GM23248 (cell line): ENCODE measurements at regions not wholly inside any gene's neighbourhood (a gene's known extent, or its start where the extent isn't known, plus 50 kb on each side); places are given as distances from the start of the nearest gene placed in this dataset.

Source experiments
- DNase-seq: peaks from one replicate; pipeline ENCODE4 v3.0.0-alpha.2; 2015
- H2AFZ ChIP-seq: fragments of 200-600 bp; sonication (generic); 2 replicates; pipeline ENCODE4 v1.6.1; 2016; ENCODE audit warnings: antibody characterized with exemption
- H3F3A ChIP-seq: fragments of 200-600 bp; sonication (generic); 2 replicates; pipeline ENCODE4 v1.6.1; 2016; ENCODE audit warnings: mild to moderate bottlenecking, antibody characterized with exemption, mixed run types; ENCODE audit not compliant: insufficient read depth
- H3K27ac ChIP-seq: fragments of 200-600 bp; sonication (generic); 2 replicates; pipeline ENCODE4 v1.5.1; 2016; ENCODE audit warnings: mild to moderate bottlenecking
- H3K27me3 ChIP-seq: fragments of 200-600 bp; sonication (generic); replicated peaks from 2 replicates; pipeline ENCODE4 v1.6.1; 2016; ENCODE audit warnings: mild to moderate bottlenecking; ENCODE audit not compliant: insufficient read depth
- H3K36me3 ChIP-seq: fragments of 200-600 bp; sonication (generic); 2 replicates; pipeline ENCODE4 v1.6.1; 2016; ENCODE audit warnings: low read depth, mild to moderate bottlenecking
- H3K4me1 ChIP-seq: fragments of 200-600 bp; sonication (generic); 2 replicates; pipeline ENCODE4 v1.6.1; 2016; ENCODE audit warnings: mild to moderate bottlenecking; ENCODE audit not compliant: insufficient read depth
- H3K4me2 ChIP-seq: fragments of 200-600 bp; sonication (generic); one replicate; pipeline ENCODE4 v1.6.1; 2016; ENCODE audit warnings: mild to moderate bottlenecking; ENCODE audit not compliant: unreplicated experiment
- H3K4me3 ChIP-seq: fragments of 200-600 bp; sonication (generic); 2 replicates; pipeline ENCODE4 v1.5.1; 2016; ENCODE audit warnings: mild to moderate bottlenecking
- H3K79me2 ChIP-seq: fragments of 200-600 bp; sonication (generic); 2 replicates; pipeline ENCODE4 v1.6.1; 2016; ENCODE audit warnings: mild to moderate bottlenecking; ENCODE audit not compliant: insufficient read depth
- H3K9ac ChIP-seq: fragments of 200-600 bp; sonication (generic); 2 replicates; pipeline ENCODE4 v1.6.1; 2016; ENCODE audit warnings: mild to moderate bottlenecking
- H3K9me2 ChIP-seq: fragments of 200-600 bp; sonication (generic); 2 replicates; pipeline ENCODE4 v1.6.1; 2016; ENCODE audit warnings: mixed run types, mild to moderate bottlenecking, moderate library complexity; ENCODE audit not compliant: insufficient read depth
- H3K9me3 ChIP-seq: fragments of 200-600 bp; sonication (generic); one replicate; pipeline ENCODE4 v1.6.1; 2017; ENCODE audit warnings: low read depth
- H4K20me1 ChIP-seq: fragments of 200-600 bp; sonication (generic); 2 replicates; pipeline ENCODE4 v1.6.0; 2016; ENCODE audit not compliant: insufficient read depth
- EZH2 ChIP-seq: fragments of 200-600 bp; sonication (generic); IDR thresholded peaks from 2 replicates; pipeline ENCODE4 v1.6.1; 2018; ENCODE audit warnings: antibody characterized with exemption, mild to moderate bottlenecking; ENCODE audit not compliant: insufficient read depth, poor library complexity, severe bottlenecking
- EZH2phosphoT487 ChIP-seq: fragments of 200-600 bp; sonication (generic); IDR thresholded peaks from 2 replicates; pipeline ENCODE4 v1.6.1; 2018; ENCODE audit warnings: antibody characterized with exemption, moderate library complexity, mild to moderate bottlenecking, low read depth; ENCODE audit not compliant: insufficient read depth
- WGBS, 2 experiments: methylation state at CpG; one replicate each; pipeline ENCODE4 v1.1.6; 2015 to 2017; ENCODE audit warnings: low lambda C conversion rate in 2 of 2, low coverage in 1 of 2; ENCODE audit errors: missing lambda C conversion rate in 2 of 2; 5-methylcytosine and 5-hydroxymethylcytosine counted together
- in situ Hi-C: fragments of 300-500 bp; cut with MboI; formaldehyde crosslinking; loops from 2 replicates; pipeline ENCODE4 v1.15.0; 2020

GRCh38 chr2:142718576-142719155 is 158.8 kb upstream of the KYNU start:
- H3K27me3 ChIP-seq = no peaks in the 10 kb centered on the region
- H3K9me3 ChIP-seq = no peaks in the 10 kb centered on the region
- in situ Hi-C loops = no loop called here
- no peaks in the 10 kb centered on the region for H3F3A ChIP-seq
- H4K20me1 ChIP-seq = no peaks in the 10 kb centered on the region
- TF ChIP-seq EZH2 (no peak), EZH2phosphoT487 (no peak)
- no peaks in the 10 kb centered on the region for H3K79me2 ChIP-seq
- no peak for DNase-seq
- H3K4me3 ChIP-seq = no peak overlapping the region
- H2AFZ ChIP-seq = no peak overlapping the region
- H3K36me3 ChIP-seq = no peaks in the 10 kb centered on the region
- WGBS, 2 experiments = 42 to 45% methylated on average over 7 of the region's 7 CpGs
- no peak overlapping the region for H3K9ac ChIP-seq
- no peak overlapping the region for H3K27ac ChIP-seq
- H3K4me2 ChIP-seq = no peak overlapping the region
- no peaks in the 10 kb centered on the region for H3K9me2 ChIP-seq
- H3K4me1 ChIP-seq = no peaks in the 10 kb centered on the region

DNA sequence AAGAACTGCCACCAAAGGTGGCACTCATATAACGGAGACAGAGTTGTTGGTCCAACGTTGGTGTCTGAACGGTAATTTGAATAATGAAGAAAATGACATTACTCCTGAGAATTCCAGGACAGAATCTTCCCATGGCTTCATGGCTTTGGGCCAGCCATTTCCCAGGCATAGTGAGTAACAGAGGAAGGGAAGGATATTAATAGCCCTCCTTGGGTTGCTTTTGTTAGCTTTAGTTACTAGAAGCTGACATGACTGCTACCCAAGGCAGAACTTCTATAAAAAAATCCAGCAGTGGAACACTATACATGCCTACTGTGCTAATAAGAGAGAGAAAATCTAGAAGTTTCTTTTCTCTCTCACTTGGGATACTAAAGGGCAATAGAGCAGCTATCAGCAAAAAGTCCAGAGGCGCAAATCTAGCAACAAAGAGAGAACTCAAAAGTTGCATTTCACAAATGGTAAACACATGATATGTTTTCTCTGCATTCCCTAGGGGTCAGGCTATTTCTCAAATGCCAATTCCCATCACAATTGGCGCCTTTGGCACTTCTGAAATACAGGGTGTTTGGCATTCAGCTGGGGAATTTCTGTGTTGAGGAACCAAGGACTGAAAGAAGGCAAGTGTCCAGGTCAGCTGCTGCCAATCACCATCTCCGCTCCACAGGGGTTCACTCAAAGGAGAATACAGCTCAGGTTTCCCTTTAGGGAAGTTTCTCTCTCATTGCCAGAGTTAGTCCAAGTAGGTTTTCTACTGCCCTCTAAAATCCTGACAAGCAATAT is 160.8 kb upstream of the KYNU start:
- H3K9me3 ChIP-seq = no peaks in the 10 kb centered on the region

DNA sequence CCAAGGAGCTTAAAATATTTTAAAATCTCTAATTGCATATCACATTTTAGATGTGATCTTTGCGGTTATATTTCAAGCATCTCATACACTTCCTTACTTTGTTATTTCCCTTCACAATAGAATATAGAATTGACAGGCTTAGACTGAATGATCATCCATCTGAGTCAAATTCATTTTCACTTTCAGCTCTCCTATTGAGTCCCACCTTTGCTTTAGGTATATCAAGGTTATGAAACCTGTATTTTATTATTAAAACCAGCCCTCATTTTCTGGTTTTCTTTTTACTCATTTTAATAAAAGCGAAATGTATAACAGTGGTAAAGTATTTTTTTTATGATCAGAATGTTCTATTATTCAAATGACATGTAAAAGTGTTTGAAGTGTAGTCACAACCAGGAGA is 162.9 kb upstream of the KYNU start:
- H3K4me2 ChIP-seq = no peak overlapping the region
- no peak overlapping the region for H2AFZ ChIP-seq
- H3F3A ChIP-seq = no peaks in the 10 kb centered on the region
- no peaks in the 10 kb centered on the region for H3K79me2 ChIP-seq
- 70 to 82% methylated on average over 2 of the region's 2 CpGs for WGBS, 2 experiments
- no peaks in the 10 kb centered on the region for H3K4me1 ChIP-seq
- H3K36me3 ChIP-seq = no peaks in the 10 kb centered on the region
- no peak overlapping the region for H3K4me3 ChIP-seq
- TF ChIP-seq EZH2phosphoT487 (no peak), EZH2 (no peak)
- DNase-seq = no peak
- no peaks in the 10 kb centered on the region for H3K9me3 ChIP-seq
- no peaks in the 10 kb centered on the region for H3K9me2 ChIP-seq
- H3K27ac ChIP-seq = no peak overlapping the region
- H3K9ac ChIP-seq = no peak overlapping the region
- in situ Hi-C loops = no loop called here
- no peaks in the 10 kb centered on the region for H4K20me1 ChIP-seq
- no peaks in the 10 kb centered on the region for H3K27me3 ChIP-seq

More for the DNA sequence above, 160.8 kb upstream of the KYNU start:
- Histone ChIP-seq H3F3A (no peaks in the 10 kb centered on the region), H3K27ac (no peak overlapping the region), H3K36me3 (no peaks in the 10 kb centered on the region), H3K4me1 (no peaks in the 10 kb centered on the region), H4K20me1 (no peaks in the 10 kb centered on the region), H3K4me3 (no peak overlapping the region), H3K9ac (no peak overlapping the region), H3K4me2 (no peak overlapping the region), H2AFZ (no peak overlapping the region), H3K9me2 (no peaks in the 10 kb centered on the region), H3K27me3 (no peaks in the 10 kb centered on the region), H3K79me2 (no peaks in the 10 kb centered on the region)
- in situ Hi-C loops = no loop called here
- TF ChIP-seq EZH2phosphoT487 = no peak
- TF ChIP-seq EZH2 = no peak
- WGBS, 2 experiments = 64 to 71% methylated on average over 6 of the region's 6 CpGs
- DNase-seq = peak; percentile 11

DNA sequence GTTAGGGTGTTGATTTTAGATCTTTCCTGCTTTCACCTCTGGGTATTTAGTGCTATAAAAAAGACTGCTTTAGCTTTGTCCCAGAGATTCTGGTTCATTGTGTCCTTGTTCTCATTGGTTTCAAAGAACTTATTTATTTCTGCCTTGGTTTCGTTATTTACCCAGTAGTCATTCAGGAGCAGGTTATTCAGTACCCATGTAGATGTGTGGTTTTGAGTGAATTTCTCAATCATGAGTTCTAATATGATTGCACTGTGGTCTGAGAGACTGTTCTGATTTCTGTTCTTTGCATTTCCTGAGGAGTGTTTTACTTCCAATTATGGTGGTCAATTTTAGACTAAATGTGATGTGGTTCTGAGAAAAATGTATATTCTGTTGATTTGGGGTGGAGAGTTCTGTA is 167.1 kb upstream of the KYNU start:
- in situ Hi-C loops = no loop called here
- no peak overlapping the region for H2AFZ ChIP-seq
- no peaks in the 10 kb centered on the region for H3K79me2 ChIP-seq
- H3K27me3 ChIP-seq = no peaks in the 10 kb centered on the region
- H3K9ac ChIP-seq = no peak overlapping the region
- H3K4me2 ChIP-seq = no peak overlapping the region
- no peak overlapping the region for H3K4me3 ChIP-seq
- H3K36me3 ChIP-seq = no peaks in the 10 kb centered on the region
- H4K20me1 ChIP-seq = no peaks in the 10 kb centered on the region
- WGBS, 2 experiments = 30 to 33% methylated on average over 1 of the region's 1 CpG
- H3F3A ChIP-seq = no peaks in the 10 kb centered on the region
- H3K27ac ChIP-seq = no peak overlapping the region
- H3K4me1 ChIP-seq = no peaks in the 10 kb centered on the region
- DNase-seq = no peak
- no peaks in the 10 kb centered on the region for H3K9me3 ChIP-seq
- H3K9me2 ChIP-seq = no peaks in the 10 kb centered on the region
- no peak for TF ChIP-seq EZH2phosphoT487
